T-helper 2 cell treated with Interferon-gamma antibody and Interleukin-4, amounts not matched to agents 5 μg/mL and 100 μg/mL, for 36 hours (primary cell): ENCODE measurements at regions not wholly inside any gene's neighbourhood (a gene's known extent, or its start where the extent isn't known, plus 50 kb on each side); places are given as distances from the start of the nearest gene placed in this dataset.

Source experiments
- DNase-seq: peaks from one replicate; pipeline ENCODE4 v3.0.0; 2021; ENCODE audit warnings: low spot score
- H3K27ac Mint-ChIP-seq: one replicate; pipeline ENCODE4 v1.8.0; 2021; ENCODE audit warnings: mild to moderate bottlenecking, mixed read lengths
- H3K27me3 Mint-ChIP-seq: one replicate; pipeline ENCODE4 v1.8.0; 2021; ENCODE audit warnings: low read depth, mixed read lengths
- H3K36me3 Mint-ChIP-seq: one replicate; pipeline ENCODE4 v1.8.0; 2021; ENCODE audit warnings: low read depth, mixed read lengths
- H3K4me1 Mint-ChIP-seq: one replicate; pipeline ENCODE4 v1.8.0; 2021; ENCODE audit warnings: low read depth, mixed read lengths
- H3K4me3 Mint-ChIP-seq: one replicate; pipeline ENCODE4 v1.8.0; 2022; ENCODE audit warnings: mild to moderate bottlenecking, moderate library complexity, mixed read lengths
- H3K9me3 Mint-ChIP-seq: one replicate; pipeline ENCODE4 v1.8.0; 2021; ENCODE audit warnings: mixed read lengths

- no peaks in the 10 kb centered on the region for H3K36me3 Mint-ChIP-seq
- no peak overlapping the region for H3K27ac Mint-ChIP-seq
- no peak overlapping the region for H3K4me3 Mint-ChIP-seq
- no peaks in the 10 kb centered on the region for H3K4me1 Mint-ChIP-seq
- H3K27me3 Mint-ChIP-seq = peaks cover 2% of the 10 kb centered on the region
- no peak for DNase-seq
- no peaks in the 10 kb centered on the region for H3K9me3 Mint-ChIP-seq
These were observed 212.7 kb upstream of the SLC14A2 start for GRCh38 chr18:45402485-45403056.

DNA sequence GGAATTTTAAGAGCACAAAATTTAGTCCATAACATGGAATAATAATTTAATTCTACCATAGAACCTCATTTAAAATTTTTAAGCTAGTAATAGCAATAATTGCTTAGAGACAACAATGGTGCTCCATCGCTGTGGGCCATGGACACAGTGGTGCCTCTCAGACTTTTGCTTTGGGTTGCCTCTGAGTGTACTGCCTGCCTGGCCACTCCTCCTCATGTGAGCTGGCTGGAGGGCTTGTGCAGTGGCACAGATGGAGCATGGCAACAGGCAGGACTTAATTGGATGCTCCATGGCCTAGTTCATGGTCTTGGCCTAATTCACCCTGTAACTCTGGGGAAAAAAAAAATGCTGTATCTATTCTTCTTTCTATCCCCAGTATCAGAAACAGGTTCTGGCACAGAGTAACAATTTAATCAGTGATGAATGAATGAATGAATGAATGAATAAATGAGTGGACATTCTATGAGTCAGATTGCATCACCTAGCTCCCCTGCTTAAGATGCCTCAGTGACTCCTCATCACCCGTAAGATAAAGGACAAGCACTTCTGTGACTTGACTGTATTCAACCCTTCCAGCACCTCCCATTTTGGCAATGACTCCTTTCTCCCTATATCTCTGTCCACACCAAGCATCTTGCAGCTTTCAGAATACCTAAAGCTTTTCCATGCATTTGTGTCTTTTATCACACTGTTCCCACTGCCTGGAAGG lies 211.8 kb upstream of the SLC14A2 start:
- Mint-ChIP-seq H3K9me3 (no peaks in the 10 kb centered on the region), H3K4me1 (no peaks in the 10 kb centered on the region), H3K4me3 (no peak overlapping the region), H3K36me3 (no peaks in the 10 kb centered on the region), H3K27me3 (peaks cover 2% of the 10 kb centered on the region), H3K27ac (no peak overlapping the region)
- DNase-seq = no peak

- Mint-ChIP-seq H3K27ac (no peak overlapping the region), H3K4me1 (no peaks in the 10 kb centered on the region), H3K9me3 (no peaks in the 10 kb centered on the region), H3K27me3 (peaks cover 2% of the 10 kb centered on the region), H3K4me3 (no peak overlapping the region), H3K36me3 (no peaks in the 10 kb centered on the region)
- no peak for DNase-seq
These were observed 207.1 kb upstream of the SLC14A2 start for GRCh38 chr18:45408218-45408617.

- DNase-seq = no peak
- H3K4me3 Mint-ChIP-seq = no peak overlapping the region
- no peaks in the 10 kb centered on the region for H3K36me3 Mint-ChIP-seq
- H3K4me1 Mint-ChIP-seq = no peaks in the 10 kb centered on the region
- H3K27me3 Mint-ChIP-seq = peaks cover 1% of the 10 kb centered on the region
- H3K9me3 Mint-ChIP-seq = no peaks in the 10 kb centered on the region
- H3K27ac Mint-ChIP-seq = no peak overlapping the region
These were observed 205.3 kb upstream of the SLC14A2 start for GRCh38 chr18:45409971-45410370.

DNA sequence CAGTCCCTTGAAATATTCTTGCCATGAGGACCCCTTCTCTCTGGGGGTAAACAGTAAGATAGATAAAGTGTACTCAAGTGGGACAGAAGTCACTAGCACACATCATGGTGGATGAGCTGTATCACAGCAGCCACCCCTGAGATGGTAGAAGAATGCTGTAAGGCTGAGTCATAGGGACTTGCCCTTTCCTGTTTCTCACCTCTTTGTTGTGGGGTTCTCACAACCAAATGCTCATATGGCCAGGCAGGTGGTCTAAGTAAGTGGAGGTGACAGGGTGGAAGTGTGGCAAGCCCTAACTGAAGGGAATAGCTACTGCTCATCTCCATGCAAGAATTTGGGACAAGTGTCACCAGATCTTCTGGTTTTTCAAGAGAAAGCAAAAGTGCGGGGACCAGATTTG lies 202.7 kb upstream of the SLC14A2 start:
- Mint-ChIP-seq H3K4me3 (no peak overlapping the region), H3K4me1 (no peaks in the 10 kb centered on the region), H3K9me3 (no peaks in the 10 kb centered on the region), H3K27ac (no peak overlapping the region), H3K27me3 (no peaks in the 10 kb centered on the region), H3K36me3 (no peaks in the 10 kb centered on the region)
- DNase-seq = no peak

DNA sequence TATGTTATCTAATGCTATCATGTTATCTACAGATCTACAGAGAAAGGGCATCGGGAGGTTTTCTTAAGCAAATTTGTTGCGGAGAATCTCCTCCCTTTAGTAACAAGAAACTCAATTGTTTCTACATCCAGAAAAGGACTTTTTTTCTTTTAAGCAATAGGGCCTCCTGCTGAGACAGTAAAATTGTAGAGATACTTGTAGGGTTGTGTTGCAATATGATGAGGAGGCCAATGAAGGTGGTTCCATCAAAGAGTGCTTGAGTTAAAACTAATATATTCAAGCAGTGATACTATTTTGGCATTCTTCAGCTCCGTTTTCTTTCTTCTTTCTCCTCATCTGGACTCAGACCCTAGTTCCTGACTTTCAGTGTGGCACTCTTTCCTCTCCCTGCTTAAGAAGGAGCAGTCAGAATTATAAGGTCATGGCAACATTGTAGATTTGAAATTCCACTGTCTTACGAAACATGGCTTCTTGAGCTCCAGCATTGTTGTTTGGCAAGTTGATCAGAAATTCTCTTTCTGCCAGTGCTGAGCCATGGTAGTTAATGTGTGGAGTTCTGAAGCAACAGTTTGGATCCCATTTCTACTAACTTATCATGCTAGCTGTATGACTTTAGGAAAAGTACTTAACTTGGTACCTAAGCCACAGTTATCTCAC lies 202.0 kb upstream of the SLC14A2 start:
- no peaks in the 10 kb centered on the region for H3K9me3 Mint-ChIP-seq
- H3K4me1 Mint-ChIP-seq = no peaks in the 10 kb centered on the region
- no peak for DNase-seq
- H3K27me3 Mint-ChIP-seq = no peaks in the 10 kb centered on the region
- no peaks in the 10 kb centered on the region for H3K36me3 Mint-ChIP-seq
- H3K27ac Mint-ChIP-seq = no peak overlapping the region
- H3K4me3 Mint-ChIP-seq = no peak overlapping the region

- no peaks in the 10 kb centered on the region for H3K9me3 Mint-ChIP-seq
- H3K27ac Mint-ChIP-seq = no peak overlapping the region
These were observed 199.7 kb upstream of the SLC14A2 start for GRCh38 chr18:45415614-45416013.

DNA sequence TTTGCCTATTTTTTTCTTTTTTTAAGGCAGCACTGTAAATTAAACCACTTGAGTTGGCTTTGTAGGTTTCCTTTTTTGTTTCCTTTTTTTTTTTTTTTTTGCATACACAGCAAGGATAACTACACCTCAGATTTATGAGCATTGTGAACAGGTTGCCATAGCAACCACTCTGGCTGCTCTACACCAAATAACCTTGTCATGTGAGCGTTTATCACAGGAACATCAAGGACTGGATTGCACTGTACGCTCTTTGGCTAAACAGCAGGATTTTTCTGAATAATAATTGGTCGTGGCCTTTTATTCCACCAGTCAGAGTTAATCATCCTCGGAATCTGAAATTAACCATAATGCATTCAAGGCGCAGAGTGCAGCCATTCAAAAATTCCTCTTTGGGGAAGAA lies 199.1 kb upstream of the SLC14A2 start:
- Mint-ChIP-seq H3K9me3 (no peaks in the 10 kb centered on the region), H3K27ac (no peak overlapping the region), H3K4me1 (no peaks in the 10 kb centered on the region)

More at GRCh38 chr18:45415614-45416013, 199.7 kb upstream of the SLC14A2 start:
- no peaks in the 10 kb centered on the region for H3K36me3 Mint-ChIP-seq
- no peak overlapping the region for H3K4me3 Mint-ChIP-seq
- DNase-seq = no peak
- H3K4me1 Mint-ChIP-seq = no peaks in the 10 kb centered on the region
- no peaks in the 10 kb centered on the region for H3K27me3 Mint-ChIP-seq

GRCh38 chr18:45417392-45417791 lies 197.9 kb upstream of the SLC14A2 start:
- no peak for DNase-seq
- H3K4me1 Mint-ChIP-seq = no peaks in the 10 kb centered on the region
- H3K36me3 Mint-ChIP-seq = no peaks in the 10 kb centered on the region
- H3K27me3 Mint-ChIP-seq = no peaks in the 10 kb centered on the region
- no peak overlapping the region for H3K27ac Mint-ChIP-seq
- H3K9me3 Mint-ChIP-seq = no peaks in the 10 kb centered on the region
- no peak overlapping the region for H3K4me3 Mint-ChIP-seq

More for the DNA sequence above, 199.1 kb upstream of the SLC14A2 start:
- H3K36me3 Mint-ChIP-seq = no peaks in the 10 kb centered on the region
- no peak overlapping the region for H3K4me3 Mint-ChIP-seq
- no peak for DNase-seq
- H3K27me3 Mint-ChIP-seq = no peaks in the 10 kb centered on the region

- no peak for DNase-seq
- Mint-ChIP-seq H3K4me1 (no peaks in the 10 kb centered on the region), H3K9me3 (no peaks in the 10 kb centered on the region), H3K27me3 (no peaks in the 10 kb centered on the region), H3K36me3 (no peaks in the 10 kb centered on the region), H3K27ac (no peak overlapping the region), H3K4me3 (no peak overlapping the region)
These were observed 191.6 kb upstream of the SLC14A2 start for GRCh38 chr18:45423659-45424058.

GRCh38 chr18:45430041-45430440 lies 185.2 kb upstream of the SLC14A2 start:
- no peak overlapping the region for H3K4me3 Mint-ChIP-seq
- H3K27ac Mint-ChIP-seq = no peak overlapping the region
- H3K27me3 Mint-ChIP-seq = no peaks in the 10 kb centered on the region
- H3K36me3 Mint-ChIP-seq = no peaks in the 10 kb centered on the region
- no peaks in the 10 kb centered on the region for H3K4me1 Mint-ChIP-seq
- no peak for DNase-seq
- H3K9me3 Mint-ChIP-seq = no peaks in the 10 kb centered on the region

DNA sequence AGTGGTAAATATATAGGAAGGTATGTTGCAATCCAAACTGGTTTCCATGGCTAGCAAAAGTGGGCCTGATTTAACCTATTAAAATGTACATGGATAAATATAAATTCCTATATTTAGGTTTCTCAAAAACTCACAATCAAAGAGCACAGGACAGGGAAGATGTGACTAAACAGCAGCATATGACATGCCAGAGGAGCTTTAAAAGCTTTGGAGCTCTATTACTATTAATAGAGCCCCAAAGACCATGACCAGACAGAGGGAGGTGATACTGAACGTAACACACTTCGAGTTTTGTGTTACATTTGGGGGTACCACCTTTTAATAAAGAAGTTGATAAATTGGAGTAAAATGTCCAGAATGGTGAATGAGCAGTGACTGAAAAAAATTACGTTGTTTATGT lies 179.5 kb upstream of the SLC14A2 start:
- no peaks in the 10 kb centered on the region for H3K27me3 Mint-ChIP-seq
- DNase-seq = no peak
- H3K9me3 Mint-ChIP-seq = no peaks in the 10 kb centered on the region
- no peak overlapping the region for H3K4me3 Mint-ChIP-seq
- H3K36me3 Mint-ChIP-seq = no peaks in the 10 kb centered on the region
- H3K27ac Mint-ChIP-seq = no peak overlapping the region
- H3K4me1 Mint-ChIP-seq = no peaks in the 10 kb centered on the region

DNA sequence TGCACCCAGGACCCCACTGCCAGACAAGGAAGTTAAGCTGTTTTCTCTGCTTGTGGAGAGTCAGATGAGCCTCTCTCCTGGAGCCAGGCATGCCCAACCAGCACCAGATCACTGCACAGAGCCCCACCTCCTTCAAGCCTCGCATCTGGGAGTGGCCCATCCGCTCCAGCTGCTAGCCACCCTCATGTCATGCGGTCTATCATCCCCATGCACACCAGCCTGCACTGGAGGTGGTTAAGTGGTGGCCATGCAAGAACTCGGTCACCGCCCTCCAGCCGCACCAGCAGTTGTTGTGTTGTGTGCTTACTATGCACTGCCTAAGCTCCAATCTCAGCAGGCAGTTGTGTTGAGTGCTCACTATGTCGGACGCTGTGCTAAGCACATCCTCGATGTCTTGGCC lies 177.9 kb upstream of the SLC14A2 start:
- H3K9me3 Mint-ChIP-seq = no peaks in the 10 kb centered on the region
- no peak overlapping the region for H3K27ac Mint-ChIP-seq
- H3K36me3 Mint-ChIP-seq = no peaks in the 10 kb centered on the region
- no peak for DNase-seq
- no peak overlapping the region for H3K4me3 Mint-ChIP-seq
- H3K4me1 Mint-ChIP-seq = no peaks in the 10 kb centered on the region
- H3K27me3 Mint-ChIP-seq = no peaks in the 10 kb centered on the region

GRCh38 chr18:45439851-45440645 lies 175.2 kb upstream of the SLC14A2 start:
- no peak overlapping the region for H3K4me3 Mint-ChIP-seq
- DNase-seq = no peak
- no peak overlapping the region for H3K27ac Mint-ChIP-seq
- H3K9me3 Mint-ChIP-seq = no peaks in the 10 kb centered on the region
- no peaks in the 10 kb centered on the region for H3K36me3 Mint-ChIP-seq
- H3K4me1 Mint-ChIP-seq = no peaks in the 10 kb centered on the region
- no peaks in the 10 kb centered on the region for H3K27me3 Mint-ChIP-seq
